SJCRH30 (cell line): ENCODE measurements at regions not wholly inside any gene's neighbourhood (a gene's known extent, or its start where the extent isn't known, plus 50 kb on each side); places are given as distances from the start of the nearest gene placed in this dataset.

ENCODE experiments used
- DNase-seq, 2 experiments: peaks; one replicate each; pipeline ENCODE4 v3.0.0-alpha.2; 2015 to 2020
- H3K27ac ChIP-seq: fragments of 250-450 bp; sonication (Bioruptor Pico); 2 replicates; pipeline ENCODE4 v1.5.1; 2020; ENCODE audit warnings: mild to moderate bottlenecking, moderate library complexity
- H3K27me3 ChIP-seq: fragments of 250-450 bp; sonication (Bioruptor Pico); 2 replicates; pipeline ENCODE4 v1.5.1; 2020; ENCODE audit warnings: mild to moderate bottlenecking, moderate library complexity
- H3K36me3 ChIP-seq: fragments of 250-450 bp; sonication (Bioruptor Pico); 2 replicates; pipeline ENCODE4 v1.5.1; 2020; ENCODE audit warnings: mild to moderate bottlenecking, moderate library complexity
- H3K4me1 ChIP-seq: fragments of 250-450 bp; sonication (Bioruptor Pico); 2 replicates; pipeline ENCODE4 v1.5.1; 2020; ENCODE audit warnings: mild to moderate bottlenecking, moderate library complexity
- H3K4me3 ChIP-seq: fragments of 250-450 bp; sonication (Bioruptor Pico); 2 replicates; pipeline ENCODE4 v1.5.1; 2020; ENCODE audit warnings: mild to moderate bottlenecking, moderate library complexity
- H3K9me3 ChIP-seq: fragments of 250-450 bp; sonication (Bioruptor Pico); replicated peaks from 2 replicates; pipeline ENCODE4 v1.5.1; 2020; ENCODE audit warnings: mild to moderate bottlenecking, moderate library complexity

- Histone ChIP-seq H3K36me3 (no peaks in the 10 kb centered on the region), H3K4me3 (no peak overlapping the region), H3K27me3 (no peaks in the 10 kb centered on the region), H3K4me1 (no peaks in the 10 kb centered on the region), H3K9me3 (no peaks in the 10 kb centered on the region), H3K27ac (no peak overlapping the region)
- no peak for DNase-seq
Measured at GRCh38 chr6:56407883-56408410, 160.6 kb upstream of the COL21A1 start.

GRCh38 chr6:56406276-56407269, 159.2 kb upstream of the COL21A1 start:
- no peak overlapping the region for H3K4me3 ChIP-seq
- no peak for DNase-seq
- no peak overlapping the region for H3K27ac ChIP-seq

GRCh38 chr6:56404599-56404998, 157.2 kb upstream of the COL21A1 start:
- Histone ChIP-seq H3K27ac (no peak overlapping the region), H3K36me3 (no peaks in the 10 kb centered on the region), H3K4me3 (no peak overlapping the region), H3K9me3 (no peaks in the 10 kb centered on the region), H3K27me3 (no peaks in the 10 kb centered on the region), H3K4me1 (no peaks in the 10 kb centered on the region)
- DNase-seq = no peak

More at GRCh38 chr6:56406276-56407269, 159.2 kb upstream of the COL21A1 start:
- H3K36me3 ChIP-seq = no peaks in the 10 kb centered on the region
- H3K9me3 ChIP-seq = no peaks in the 10 kb centered on the region
- H3K4me1 ChIP-seq = no peaks in the 10 kb centered on the region
- H3K27me3 ChIP-seq = no peaks in the 10 kb centered on the region

GRCh38 chr6:56403745-56404144, 156.4 kb upstream of the COL21A1 start:
- H3K4me3 ChIP-seq = no peak overlapping the region
- H3K27ac ChIP-seq = no peak overlapping the region
- H3K4me1 ChIP-seq = peaks cover 7% of the 10 kb centered on the region
- DNase-seq = no peak
- H3K27me3 ChIP-seq = no peaks in the 10 kb centered on the region
- H3K9me3 ChIP-seq = no peaks in the 10 kb centered on the region
- no peaks in the 10 kb centered on the region for H3K36me3 ChIP-seq

GRCh38 chr6:56401477-56402070, 154.2 kb upstream of the COL21A1 start:
- DNase-seq = no peak
- no peaks in the 10 kb centered on the region for H3K27me3 ChIP-seq

GRCh38 chr6:56400273-56400672, 152.9 kb upstream of the COL21A1 start:
- Histone ChIP-seq H3K36me3 (no peaks in the 10 kb centered on the region), H3K27me3 (no peaks in the 10 kb centered on the region)
- DNase-seq = no peak

More at GRCh38 chr6:56401477-56402070, 154.2 kb upstream of the COL21A1 start:
- H3K4me1 ChIP-seq = peaks cover 9% of the 10 kb centered on the region
- no peaks in the 10 kb centered on the region for H3K36me3 ChIP-seq
- H3K4me3 ChIP-seq = no peak overlapping the region
- H3K27ac ChIP-seq = no peak overlapping the region
- H3K9me3 ChIP-seq = no peaks in the 10 kb centered on the region

GRCh38 chr6:56399672-56400263, 152.4 kb upstream of the COL21A1 start:
- no peak overlapping the region for H3K27ac ChIP-seq
- H3K9me3 ChIP-seq = no peaks in the 10 kb centered on the region
- no peaks in the 10 kb centered on the region for H3K27me3 ChIP-seq
- H3K36me3 ChIP-seq = no peaks in the 10 kb centered on the region
- H3K4me1 ChIP-seq = peaks cover 9% of the 10 kb centered on the region
- H3K4me3 ChIP-seq = no peak overlapping the region
- no peak for DNase-seq

More at GRCh38 chr6:56400273-56400672, 152.9 kb upstream of the COL21A1 start:
- Histone ChIP-seq H3K4me3 (no peak overlapping the region), H3K27ac (no peak overlapping the region), H3K4me1 (peaks cover 9% of the 10 kb centered on the region), H3K9me3 (no peaks in the 10 kb centered on the region)

- Histone ChIP-seq H3K27me3 (no peaks in the 10 kb centered on the region), H3K27ac (no peak overlapping the region), H3K9me3 (no peaks in the 10 kb centered on the region), H3K4me3 (no peak overlapping the region), H3K36me3 (no peaks in the 10 kb centered on the region), H3K4me1 (peaks cover 9% of the 10 kb centered on the region)
- peak; percentile 28 to 32 for DNase-seq
Measured at GRCh38 chr6:56399250-56399671, 151.9 kb upstream of the COL21A1 start.

- Histone ChIP-seq H3K27ac (no peak overlapping the region), H3K4me1 (peaks cover 9% of the 10 kb centered on the region), H3K27me3 (no peaks in the 10 kb centered on the region), H3K4me3 (no peak overlapping the region), H3K36me3 (no peaks in the 10 kb centered on the region), H3K9me3 (no peaks in the 10 kb centered on the region)
- DNase-seq = no peak
Measured at GRCh38 chr6:56396435-56396834, 149.1 kb upstream of the COL21A1 start.

GRCh38 chr6:56393615-56394612, 146.5 kb upstream of the COL21A1 start:
- Histone ChIP-seq H3K4me1 (peaks cover 4% of the 10 kb centered on the region), H3K27me3 (no peaks in the 10 kb centered on the region), H3K9me3 (no peaks in the 10 kb centered on the region), H3K27ac (no peak overlapping the region), H3K4me3 (no peak overlapping the region), H3K36me3 (no peaks in the 10 kb centered on the region)
- DNase-seq = peak in 1 of 2 experiments; percentile 16

- H3K27me3 ChIP-seq = no peaks in the 10 kb centered on the region
Measured at GRCh38 chr6:56388415-56388755, 141.0 kb upstream of the COL21A1 start.

GRCh38 chr6:56387621-56388414, 140.4 kb upstream of the COL21A1 start:
- Histone ChIP-seq H3K4me3 (no peak overlapping the region), H3K4me1 (peaks cover 16% of the 10 kb centered on the region), H3K27me3 (no peaks in the 10 kb centered on the region), H3K27ac (no peak overlapping the region), H3K36me3 (no peaks in the 10 kb centered on the region), H3K9me3 (no peaks in the 10 kb centered on the region)
- peak in 1 of 2 experiments; percentile 31 for DNase-seq

More at GRCh38 chr6:56388415-56388755, 141.0 kb upstream of the COL21A1 start:
- no peak for DNase-seq
- Histone ChIP-seq H3K9me3 (no peaks in the 10 kb centered on the region), H3K4me3 (no peak overlapping the region), H3K27ac (no peak overlapping the region), H3K4me1 (peaks cover 11% of the 10 kb centered on the region), H3K36me3 (no peaks in the 10 kb centered on the region)

GRCh38 chr6:56386717-56387116, 139.3 kb upstream of the COL21A1 start:
- Histone ChIP-seq H3K4me3 (no peak overlapping the region), H3K27me3 (no peaks in the 10 kb centered on the region), H3K9me3 (no peaks in the 10 kb centered on the region), H3K36me3 (no peaks in the 10 kb centered on the region), H3K4me1 (peaks cover 27% of the 10 kb centered on the region), H3K27ac (no peak overlapping the region)
- no peak for DNase-seq
